Type B pancreatic cell (in vitro differentiated cells): ENCODE measurements at regions not wholly inside any gene's neighbourhood (a gene's known extent, or its start where the extent isn't known, plus 50 kb on each side); places are given as distances from the start of the nearest gene placed in this dataset.

Source experiments
- DNase-seq: peaks from one replicate; pipeline ENCODE4 v3.0.0; 2021; ENCODE audit warnings: mixed read lengths; ENCODE audit not compliant: unreplicated experiment; ENCODE audit errors: extremely low spot score
- H3K27ac Mint-ChIP-seq: 2 replicates; pipeline ENCODE4 v1.8.0; 2021; ENCODE audit warnings: mild to moderate bottlenecking, mixed read lengths
- H3K27me3 Mint-ChIP-seq: 2 replicates; pipeline ENCODE4 v1.8.0; 2021; ENCODE audit warnings: mixed read lengths
- H3K36me3 Mint-ChIP-seq: 2 replicates; pipeline ENCODE4 v1.8.0; 2021; ENCODE audit warnings: mixed read lengths
- H3K4me1 Mint-ChIP-seq: one replicate; pipeline ENCODE4 v1.8.0; 2021; ENCODE audit warnings: mixed read lengths; ENCODE audit not compliant: unreplicated experiment
- H3K4me3 Mint-ChIP-seq: 2 replicates; pipeline ENCODE4 v1.8.0; 2021; ENCODE audit warnings: mild to moderate bottlenecking, mixed read lengths
- H3K9me3 Mint-ChIP-seq: 2 replicates; pipeline ENCODE4 v1.8.0; 2021; ENCODE audit warnings: mixed read lengths
- TF ChIP-seq, protein P1 (sequence below): fragments of 200-600 bp; sonication (generic); conservative IDR thresholded peaks from 2 replicates; pipeline ENCODE4 v1.5.0; 2021; ENCODE audit warnings: antibody characterized with exemption, mild to moderate bottlenecking

DNA sequence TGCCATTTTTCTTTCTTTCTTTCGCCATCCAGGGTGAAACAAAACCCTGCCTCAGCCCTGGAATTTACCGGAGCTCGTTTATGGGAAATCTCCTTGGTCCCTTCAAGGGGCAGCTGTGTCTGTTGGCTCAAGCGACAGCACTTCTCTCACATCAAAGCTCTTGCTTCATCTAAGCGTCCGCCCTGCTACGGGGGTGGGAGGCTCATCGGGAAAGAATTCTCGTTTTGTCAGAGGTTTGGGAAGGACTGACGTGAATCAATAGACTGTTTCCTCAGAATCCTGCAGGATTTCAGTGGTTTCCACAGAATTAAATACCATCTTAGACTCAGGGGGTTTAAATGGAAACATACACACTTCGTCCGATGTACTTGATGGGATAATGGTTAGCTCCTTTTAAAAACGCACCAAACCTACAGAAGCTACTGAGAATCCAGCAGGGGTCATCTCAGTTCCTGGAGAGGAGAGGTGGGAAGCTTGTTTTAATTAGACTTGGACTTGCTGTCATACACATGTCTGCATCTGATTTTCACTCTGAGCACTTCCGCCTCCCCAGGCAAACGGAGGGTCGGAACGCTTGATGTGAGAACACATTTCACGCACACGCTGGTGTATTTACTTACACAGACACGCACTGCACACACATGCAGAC is 91.6 kb downstream of the ASB1 start:
- TF ChIP-seq, protein P1, sequence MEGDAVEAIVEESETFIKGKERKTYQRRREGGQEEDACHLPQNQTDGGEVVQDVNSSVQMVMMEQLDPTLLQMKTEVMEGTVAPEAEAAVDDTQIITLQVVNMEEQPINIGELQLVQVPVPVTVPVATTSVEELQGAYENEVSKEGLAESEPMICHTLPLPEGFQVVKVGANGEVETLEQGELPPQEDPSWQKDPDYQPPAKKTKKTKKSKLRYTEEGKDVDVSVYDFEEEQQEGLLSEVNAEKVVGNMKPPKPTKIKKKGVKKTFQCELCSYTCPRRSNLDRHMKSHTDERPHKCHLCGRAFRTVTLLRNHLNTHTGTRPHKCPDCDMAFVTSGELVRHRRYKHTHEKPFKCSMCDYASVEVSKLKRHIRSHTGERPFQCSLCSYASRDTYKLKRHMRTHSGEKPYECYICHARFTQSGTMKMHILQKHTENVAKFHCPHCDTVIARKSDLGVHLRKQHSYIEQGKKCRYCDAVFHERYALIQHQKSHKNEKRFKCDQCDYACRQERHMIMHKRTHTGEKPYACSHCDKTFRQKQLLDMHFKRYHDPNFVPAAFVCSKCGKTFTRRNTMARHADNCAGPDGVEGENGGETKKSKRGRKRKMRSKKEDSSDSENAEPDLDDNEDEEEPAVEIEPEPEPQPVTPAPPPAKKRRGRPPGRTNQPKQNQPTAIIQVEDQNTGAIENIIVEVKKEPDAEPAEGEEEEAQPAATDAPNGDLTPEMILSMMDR: no peak
- no peaks in the 10 kb centered on the region for H3K27me3 Mint-ChIP-seq
- H3K36me3 Mint-ChIP-seq: peaks cover 3% of the 10 kb centered on the region
- peaks cover 5% of the 10 kb centered on the region for H3K9me3 Mint-ChIP-seq
- H3K4me1 Mint-ChIP-seq: peaks cover 9% of the 10 kb centered on the region
- no peak overlapping the region for H3K27ac Mint-ChIP-seq
- H3K4me3 Mint-ChIP-seq: no peak overlapping the region
- no peak for DNase-seq

DNA sequence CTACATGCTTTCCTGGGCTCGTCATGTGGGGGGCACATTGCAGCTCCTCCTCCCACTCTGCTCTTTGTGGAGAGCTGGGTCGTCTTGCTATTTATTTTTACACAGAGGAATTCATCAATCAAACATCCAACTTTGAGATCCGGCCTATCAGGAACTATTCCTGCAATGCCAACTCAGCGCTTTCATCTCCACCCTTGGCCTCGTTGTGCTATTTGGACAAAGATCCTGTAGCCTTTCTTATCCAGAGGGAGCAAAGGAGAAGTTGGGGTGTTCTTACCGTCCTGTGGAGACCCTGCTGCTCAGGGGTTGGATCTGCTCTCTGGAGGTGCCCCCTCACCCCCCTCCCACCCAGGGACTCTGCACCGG is 92.1 kb downstream of the ASB1 start:
- Mint-ChIP-seq H3K27me3 (no peaks in the 10 kb centered on the region), H3K27ac (no peak overlapping the region), H3K4me3 (no peak overlapping the region), H3K4me1 (peaks cover 12% of the 10 kb centered on the region), H3K9me3 (peaks cover 5% of the 10 kb centered on the region), H3K36me3 (peaks cover 3% of the 10 kb centered on the region)
- TF ChIP-seq, protein P1: no peak
- no peak for DNase-seq

DNA sequence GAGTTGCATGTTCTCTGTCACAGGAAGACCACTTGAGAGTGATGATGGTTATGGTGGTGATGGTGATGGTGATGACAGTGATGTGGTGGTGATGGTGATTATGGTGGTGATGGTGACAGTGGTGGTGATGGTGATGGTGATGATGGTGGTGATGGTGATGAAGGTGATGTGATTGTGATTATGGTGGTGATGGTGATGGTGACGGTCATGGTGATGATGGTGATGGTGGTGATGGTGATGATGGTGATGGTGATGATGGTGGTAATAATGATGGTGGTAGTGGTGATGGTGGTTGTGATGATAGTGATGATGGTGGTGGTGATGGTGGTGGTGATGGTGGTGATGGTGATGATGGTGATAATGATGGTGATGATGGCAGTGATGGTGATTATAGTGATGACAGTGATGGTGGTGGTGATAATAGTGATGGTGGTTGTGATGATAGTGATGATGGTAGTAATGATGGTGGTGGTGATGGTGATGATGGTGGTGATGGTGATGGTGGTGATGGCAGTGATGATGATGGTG is 93.7 kb downstream of the ASB1 start:
- H3K27ac Mint-ChIP-seq: no peak overlapping the region
- peaks cover 13% of the 10 kb centered on the region for H3K4me1 Mint-ChIP-seq
- no peak for DNase-seq
- H3K36me3 Mint-ChIP-seq: peaks cover 3% of the 10 kb centered on the region
- TF ChIP-seq, protein P1: no peak
- H3K4me3 Mint-ChIP-seq: no peak overlapping the region
- H3K27me3 Mint-ChIP-seq: no peaks in the 10 kb centered on the region
- peaks cover 5% of the 10 kb centered on the region for H3K9me3 Mint-ChIP-seq

DNA sequence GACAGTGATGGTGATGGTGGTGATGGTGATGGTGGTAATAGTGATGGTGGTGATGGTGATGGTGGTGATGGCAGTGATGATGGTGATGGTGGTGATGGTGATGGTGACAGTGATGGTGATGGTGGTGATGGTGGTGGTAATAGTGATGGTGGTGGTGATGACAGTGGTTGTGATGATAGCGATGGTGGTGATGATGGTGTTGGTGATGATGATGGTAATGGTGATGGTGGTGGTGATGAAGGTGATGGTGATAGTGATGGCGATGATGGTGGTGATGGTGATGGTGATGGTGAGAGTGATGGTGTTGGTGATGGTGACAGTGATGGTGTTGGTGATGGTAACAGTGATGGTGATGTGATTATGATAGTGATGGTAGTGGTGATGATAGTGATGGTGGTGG is 94.3 kb downstream of the ASB1 start:
- Mint-ChIP-seq H3K36me3 (peaks cover 3% of the 10 kb centered on the region), H3K9me3 (peaks cover 5% of the 10 kb centered on the region), H3K4me1 (peaks cover 16% of the 10 kb centered on the region), H3K27ac (no peak overlapping the region), H3K4me3 (no peak overlapping the region), H3K27me3 (no peaks in the 10 kb centered on the region)
- TF ChIP-seq, protein P1: no peak
- no peak for DNase-seq

DNA sequence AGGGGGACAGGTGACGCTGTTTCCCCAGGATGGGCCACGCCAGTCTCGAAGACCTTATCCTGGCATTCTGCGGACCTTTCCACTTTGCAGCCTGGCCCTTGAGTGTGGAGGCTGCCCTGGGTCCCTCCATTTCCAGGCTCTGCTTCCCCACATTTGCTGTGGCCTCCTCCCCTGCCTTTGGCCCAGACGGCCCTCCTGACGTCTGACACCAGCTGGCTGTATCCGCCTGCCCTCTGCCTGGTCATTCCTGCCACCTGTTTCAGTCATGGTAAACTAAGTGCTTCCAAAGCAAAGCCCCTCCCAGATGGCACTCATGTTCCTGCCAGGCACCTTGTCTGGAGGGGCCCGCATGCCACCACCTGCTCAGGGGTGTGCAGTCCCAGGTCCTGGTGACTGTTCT is 95.1 kb downstream of the ASB1 start:
- Mint-ChIP-seq H3K36me3 (no peaks in the 10 kb centered on the region), H3K9me3 (no peaks in the 10 kb centered on the region), H3K4me3 (no peak overlapping the region), H3K4me1 (peaks cover 16% of the 10 kb centered on the region), H3K27me3 (no peaks in the 10 kb centered on the region), H3K27ac (no peak overlapping the region)
- TF ChIP-seq, protein P1: no peak
- DNase-seq: no peak
